ENCODE measurements at regions not wholly inside any gene's neighbourhood (a gene's known extent, or its start where the extent isn't known, plus 50 kb on each side); places are given as distances from the start of the nearest gene placed in this dataset.
"Not testable (repeated sequence)": the region's sequence is repeated elsewhere in the genome, so short reads cannot be mapped to it uniquely, and the experiment has no call there.

DNA sequence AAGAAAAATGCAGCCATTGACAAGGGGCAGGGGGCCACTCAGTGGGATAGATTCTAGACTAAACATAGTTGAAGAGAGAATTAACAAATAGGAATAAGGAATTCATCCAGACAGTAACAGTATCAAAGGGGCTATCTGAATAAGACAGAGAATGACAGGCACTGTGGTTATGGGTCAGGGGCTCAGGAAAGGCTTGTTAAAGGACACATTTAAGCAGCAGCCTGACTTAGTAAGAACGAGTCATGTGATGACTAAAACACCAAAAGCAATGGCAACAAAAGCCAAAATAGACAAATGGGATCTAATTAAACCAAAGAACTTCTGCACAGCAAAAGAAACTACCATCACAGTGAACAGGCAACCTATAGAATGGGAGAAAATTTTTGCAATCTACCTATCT, 78.9 kb downstream of the TEX35 start:
- H3K27ac ChIP-seq; H3K4me1 ChIP-seq; DNase-seq; H3K27me3 ChIP-seq; H3K36me3 ChIP-seq; H3K4me3 ChIP-seq; H3K9me3 ChIP-seq (replicated peaks): not testable (repeated sequence)

DNA sequence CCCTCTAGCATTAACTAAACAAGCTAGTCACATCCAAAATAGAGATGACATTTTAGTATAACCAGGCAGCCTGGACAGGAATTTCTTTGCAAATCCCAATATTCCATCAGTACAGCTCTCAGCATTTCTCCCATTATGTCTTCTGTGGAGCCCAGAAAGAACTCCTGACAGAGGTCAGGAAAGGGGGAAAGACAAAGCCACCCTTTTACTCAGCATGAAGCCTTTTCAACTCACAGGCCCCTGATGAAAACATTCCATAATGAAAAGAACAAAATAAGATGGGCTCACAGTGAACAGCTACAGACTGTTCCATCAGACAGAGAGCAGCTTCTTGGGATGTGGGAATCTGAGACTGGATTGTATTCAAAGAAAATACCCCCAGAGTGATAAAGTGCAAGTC, 80.6 kb downstream of the TEX35 start:
- no peak overlapping the region for H3K27ac ChIP-seq
- H3K4me1 ChIP-seq, result no peaks in the 10 kb centered on the region

DNA sequence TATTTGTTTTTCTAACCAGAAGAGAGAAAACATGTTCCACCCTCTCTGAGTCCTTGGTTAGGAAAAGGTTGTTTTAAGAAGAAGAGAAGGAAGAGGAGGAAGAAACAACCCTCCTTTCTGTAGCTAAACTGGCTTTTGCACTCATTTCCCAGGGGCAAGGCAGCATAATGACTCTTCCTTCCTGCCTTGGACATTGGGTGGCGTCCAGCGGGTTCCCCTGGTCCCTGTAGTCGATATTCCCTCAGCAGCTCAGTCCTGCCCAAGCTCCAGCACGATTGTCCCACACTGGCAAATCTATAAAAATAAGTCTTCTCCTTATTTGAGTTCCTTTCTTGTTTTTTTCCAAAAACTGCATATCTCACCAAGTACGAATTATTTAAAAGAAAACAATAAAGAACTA, 81.2 kb downstream of the TEX35 start:
- H3K4me3 ChIP-seq, result no peak overlapping the region
- no peaks in the 10 kb centered on the region for H3K27me3 ChIP-seq
- H3K9me3 ChIP-seq (replicated peaks), result 0 out of 2 replicates have a peak, but pooled peaks cover 2% of the 10 kb centered on the region
- H3K27ac ChIP-seq, result no peak overlapping the region
- no peak for DNase-seq
- no peaks in the 10 kb centered on the region for H3K4me1 ChIP-seq
- H3K36me3 ChIP-seq, result no peaks in the 10 kb centered on the region

More for the DNA sequence above, 80.6 kb downstream of the TEX35 start:
- Histone ChIP-seq H3K4me3 (no peak overlapping the region), H3K27me3 (no peaks in the 10 kb centered on the region), H3K9me3 (replicated peaks) (0 out of 2 replicates have a peak, but pooled peaks cover 2% of the 10 kb centered on the region), H3K36me3 (no peaks in the 10 kb centered on the region)
- DNase-seq, result no peak

DNA sequence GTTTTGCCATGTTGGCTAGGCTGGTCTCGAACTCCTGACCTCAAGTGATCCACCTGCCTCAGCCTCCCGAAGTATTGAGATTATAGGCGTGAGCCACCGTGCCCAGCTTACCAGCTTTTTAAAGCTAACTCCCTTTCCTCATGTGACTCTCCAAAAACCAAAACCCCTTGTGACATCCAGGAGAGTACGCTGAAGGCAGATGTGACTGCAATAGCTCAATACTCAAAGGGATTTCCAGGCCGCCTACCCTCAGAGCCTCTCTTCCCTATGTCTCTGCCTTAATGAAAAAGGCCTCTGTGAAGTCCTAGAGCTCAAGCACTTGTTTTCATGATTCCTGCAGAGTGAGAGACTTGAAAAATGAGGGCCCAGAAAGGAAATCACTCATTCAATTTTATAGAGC, 82.6 kb downstream of the TEX35 start:
- Histone ChIP-seq H3K4me3 (no peak overlapping the region), H3K27ac (no peak overlapping the region), H3K36me3 (no peaks in the 10 kb centered on the region), H3K27me3 (no peaks in the 10 kb centered on the region), H3K9me3 (replicated peaks) (0 out of 2 replicates have a peak, but pooled peaks cover 2% of the 10 kb centered on the region), H3K4me1 (no peaks in the 10 kb centered on the region)
- DNase-seq, result no peak

DNA sequence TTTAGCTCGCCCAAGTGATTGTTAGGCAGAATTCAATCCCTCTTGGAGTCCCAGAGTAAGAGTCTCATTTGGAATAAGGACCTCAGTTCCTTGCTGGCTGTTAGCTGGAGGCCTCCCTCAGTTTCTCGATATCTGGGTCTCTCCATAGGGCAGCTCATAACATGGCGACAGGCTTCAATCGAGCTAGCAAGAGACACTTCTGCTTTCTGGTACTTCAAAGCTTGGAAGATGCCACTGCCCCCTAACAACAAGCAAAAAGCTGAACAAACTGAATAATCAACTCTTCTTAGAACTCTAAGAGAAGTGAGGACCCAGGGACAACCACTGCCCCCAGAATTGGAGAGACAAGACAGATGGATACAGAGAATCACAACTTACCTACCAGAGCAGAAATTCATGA, 86.2 kb downstream of the TEX35 start:
- no peak for DNase-seq
- Histone ChIP-seq H3K9me3 (replicated peaks) (no peaks in the 10 kb centered on the region), H3K4me3 (no peak overlapping the region), H3K4me1 (no peaks in the 10 kb centered on the region), H3K27ac (no peak overlapping the region), H3K36me3 (no peaks in the 10 kb centered on the region), H3K27me3 (no peaks in the 10 kb centered on the region)

DNA sequence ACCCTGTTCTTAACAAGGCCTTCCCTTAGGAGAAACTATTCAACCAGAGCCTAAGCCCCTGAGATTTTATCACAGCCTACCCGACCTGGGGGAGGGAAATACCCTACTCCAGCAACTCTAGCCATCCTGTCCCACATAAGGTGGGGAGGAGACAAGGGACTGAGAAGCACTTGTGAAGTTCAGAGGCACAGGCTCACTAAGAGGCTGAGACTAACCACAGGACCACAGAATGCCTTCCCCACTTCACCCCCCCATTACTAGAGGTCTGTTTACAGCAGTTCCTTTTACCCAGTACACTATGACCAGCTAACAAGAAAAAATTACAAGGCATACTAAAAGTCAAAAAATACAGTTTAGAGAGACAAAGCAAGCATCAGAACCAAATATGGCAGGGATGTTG, 86.8 kb downstream of the TEX35 start:
- no peak overlapping the region for H3K27ac ChIP-seq

DNA sequence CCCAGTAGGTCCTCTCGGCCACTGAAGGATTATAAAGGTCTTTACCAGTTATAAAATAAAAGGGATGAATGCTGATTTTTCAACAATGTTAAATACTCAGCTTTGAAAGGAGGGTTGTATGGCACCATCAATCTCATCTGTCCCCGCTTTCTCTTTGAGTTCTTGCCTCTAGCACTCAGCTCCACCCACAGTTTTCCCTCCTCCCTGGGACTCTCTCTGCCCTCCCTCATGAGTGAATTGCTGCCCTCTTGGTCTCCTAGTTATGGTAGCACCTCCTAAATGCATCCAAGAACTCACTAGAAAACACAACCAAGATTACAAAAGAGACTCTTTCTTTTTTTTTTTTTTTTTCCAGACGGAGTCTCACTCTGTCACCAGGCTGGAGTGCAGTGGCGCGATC, 91.0 kb downstream of the TEX35 start:
- Histone ChIP-seq H3K9me3 (replicated peaks) (no peaks in the 10 kb centered on the region), H3K36me3 (no peaks in the 10 kb centered on the region), H3K4me1 (peaks cover 6% of the 10 kb centered on the region), H3K27ac (no peak overlapping the region), H3K4me3 (no peak overlapping the region), H3K27me3 (no peaks in the 10 kb centered on the region)
- no peak for DNase-seq

More for the DNA sequence above, 86.8 kb downstream of the TEX35 start:
- H3K36me3 ChIP-seq, result no peaks in the 10 kb centered on the region
- no peaks in the 10 kb centered on the region for H3K9me3 ChIP-seq (replicated peaks)
- no peak overlapping the region for H3K4me3 ChIP-seq
- no peaks in the 10 kb centered on the region for H3K27me3 ChIP-seq
- H3K4me1 ChIP-seq, result no peaks in the 10 kb centered on the region
- no peak for DNase-seq

DNA sequence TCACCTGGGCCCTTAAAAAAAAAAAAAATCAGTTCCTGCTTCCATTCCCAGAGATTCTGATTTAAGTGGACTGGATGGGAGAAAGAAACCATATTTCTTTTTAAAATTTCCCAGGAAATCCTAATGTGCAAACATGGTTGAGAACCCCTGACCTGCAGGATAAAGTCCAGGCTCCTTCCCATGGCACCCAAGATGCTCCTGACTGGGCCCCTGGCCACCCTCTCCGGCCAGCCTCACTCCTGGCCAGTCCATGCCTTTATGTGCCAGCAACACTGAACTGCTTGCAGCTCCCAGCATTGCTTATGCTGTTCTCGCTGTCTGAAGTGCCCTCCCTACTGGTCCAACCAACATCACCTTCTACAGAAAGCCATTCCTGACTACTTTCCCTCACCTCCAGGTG, 93.9 kb downstream of the TEX35 start:
- no peak overlapping the region for H3K27ac ChIP-seq
- H3K4me3 ChIP-seq, result no peak overlapping the region
- DNase-seq, result no peak
- peaks cover 6% of the 10 kb centered on the region for H3K4me1 ChIP-seq
- no peaks in the 10 kb centered on the region for H3K27me3 ChIP-seq
- no peaks in the 10 kb centered on the region for H3K9me3 ChIP-seq (replicated peaks)
- H3K36me3 ChIP-seq, result no peaks in the 10 kb centered on the region

DNA sequence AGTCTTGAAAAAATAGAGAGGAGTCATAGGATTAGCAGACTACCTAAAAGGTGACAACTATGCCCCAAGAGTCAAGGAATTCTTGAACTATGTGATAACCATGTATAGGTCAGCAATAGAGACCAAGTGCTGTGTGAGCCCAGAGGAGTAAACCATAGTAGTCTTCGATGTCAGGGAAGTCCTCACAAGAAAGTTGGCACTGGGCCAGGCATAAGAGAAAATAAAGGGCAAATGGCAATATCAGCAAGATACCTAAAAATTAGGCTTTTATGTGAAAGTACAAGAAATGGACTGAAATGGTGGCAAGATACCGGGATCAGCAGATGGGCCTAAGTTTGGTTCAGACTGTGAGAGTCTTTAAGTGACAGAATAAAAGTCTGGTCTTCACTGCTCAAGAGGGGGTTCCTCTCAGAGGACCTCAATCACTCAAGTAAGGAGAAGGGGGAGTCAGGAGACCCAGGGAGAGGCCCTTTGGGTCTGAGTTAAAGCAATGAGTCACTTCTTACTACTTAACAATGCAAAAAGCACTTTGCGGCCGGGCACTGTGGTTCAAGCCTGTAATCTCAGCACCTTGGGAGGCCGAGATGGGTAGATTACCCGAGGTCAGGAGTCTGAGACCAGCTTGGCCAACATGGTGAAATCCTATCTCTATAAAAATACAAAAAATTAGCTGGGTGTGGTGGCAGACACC, 95.0 kb downstream of the TEX35 start:
- Histone ChIP-seq H3K4me1 (peaks cover 6% of the 10 kb centered on the region), H3K4me3 (no peak overlapping the region), H3K36me3 (no peaks in the 10 kb centered on the region), H3K9me3 (replicated peaks) (no peaks in the 10 kb centered on the region), H3K27ac (no peak overlapping the region), H3K27me3 (no peaks in the 10 kb centered on the region)
- peak in 1 of 2 experiments; percentile 12 for DNase-seq

DNA sequence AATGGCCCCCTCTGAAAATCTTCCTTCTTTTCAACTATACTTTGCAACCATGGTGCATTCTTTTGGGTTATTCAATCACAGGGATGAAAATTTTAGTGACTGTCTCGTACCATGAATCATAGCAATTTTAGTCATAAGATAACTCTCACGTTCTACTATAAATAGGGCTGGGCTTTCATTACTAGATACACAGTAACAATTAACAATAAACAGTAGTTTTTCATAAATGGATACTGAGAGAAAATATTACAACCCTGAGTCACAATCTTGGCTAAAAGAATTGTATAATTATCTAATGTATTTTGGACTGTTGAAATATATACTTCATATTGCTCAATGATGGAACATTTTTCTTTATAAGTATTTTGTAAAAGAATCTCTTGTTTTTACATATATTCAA, 96.1 kb downstream of the TEX35 start:
- DNase-seq, result no peak
- H3K27ac ChIP-seq, result no peak overlapping the region
- H3K27me3 ChIP-seq, result no peaks in the 10 kb centered on the region
- H3K4me3 ChIP-seq, result no peak overlapping the region
- H3K9me3 ChIP-seq (replicated peaks), result no peaks in the 10 kb centered on the region
- peaks cover 6% of the 10 kb centered on the region for H3K4me1 ChIP-seq
- H3K36me3 ChIP-seq, result no peaks in the 10 kb centered on the region

DNA sequence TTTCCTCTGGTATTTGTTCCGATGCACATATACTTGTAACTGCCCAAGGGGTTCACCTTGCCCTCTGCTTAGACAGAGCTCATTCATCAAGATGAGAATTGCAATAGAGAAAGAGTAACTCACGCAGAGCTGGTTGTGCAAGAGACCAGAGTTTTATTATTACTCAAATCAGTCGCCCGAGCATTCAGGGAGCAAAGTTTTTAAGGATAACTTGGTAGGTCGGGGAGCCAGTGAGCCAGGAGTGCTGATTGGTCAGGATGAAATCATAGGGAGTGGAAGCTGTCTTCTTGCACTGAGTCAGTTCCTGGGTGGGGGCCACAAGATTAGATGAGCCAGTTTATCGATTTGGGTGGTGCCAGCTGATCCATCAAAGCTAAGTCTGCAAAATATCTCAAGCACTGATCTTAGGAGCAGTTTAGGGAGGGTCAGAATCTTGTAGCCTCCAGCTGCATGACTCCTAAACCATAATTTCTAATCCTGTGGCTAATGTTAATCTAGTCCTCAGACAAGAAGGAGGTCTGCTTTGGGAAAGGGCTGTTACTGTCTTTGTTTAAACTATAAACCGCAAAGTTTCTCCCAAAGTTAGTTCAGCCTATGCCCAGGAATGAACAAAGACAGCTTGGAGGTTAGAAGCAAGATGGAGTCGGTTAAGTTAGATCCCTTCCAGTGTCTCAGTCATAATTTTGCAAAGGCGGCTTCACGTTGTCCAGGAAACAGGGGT, 97.9 kb downstream of the TEX35 start:
- H3K4me1 ChIP-seq; H3K9me3 ChIP-seq (replicated peaks); H3K36me3 ChIP-seq; H3K27ac ChIP-seq; H3K4me3 ChIP-seq; H3K27me3 ChIP-seq; DNase-seq: not testable (repeated sequence)

DNA sequence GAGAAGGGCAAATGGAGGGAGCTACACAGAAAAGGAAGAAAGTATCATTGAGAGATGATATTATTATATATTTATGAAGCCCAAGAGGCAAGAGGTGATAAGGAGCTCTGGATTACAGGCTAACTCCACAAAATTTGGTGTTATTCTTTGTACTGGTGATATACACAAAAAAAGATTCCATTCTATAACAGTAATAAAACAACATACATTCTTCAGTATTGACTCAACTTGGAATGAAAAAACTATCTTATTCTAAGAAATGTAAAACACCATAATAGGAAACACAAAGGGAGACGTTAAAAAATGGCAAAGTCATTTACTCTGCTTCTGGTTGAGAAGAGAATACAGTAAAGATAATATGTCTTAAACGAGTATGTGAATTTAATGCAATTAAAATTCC, 99.4 kb downstream of the TEX35 start:
- Histone ChIP-seq H3K27ac (no peak overlapping the region), H3K4me1 (no peaks in the 10 kb centered on the region), H3K4me3 (no peak overlapping the region), H3K36me3 (no peaks in the 10 kb centered on the region), H3K9me3 (replicated peaks) (no peaks in the 10 kb centered on the region), H3K27me3 (no peaks in the 10 kb centered on the region)
- DNase-seq, result no peak

DNA sequence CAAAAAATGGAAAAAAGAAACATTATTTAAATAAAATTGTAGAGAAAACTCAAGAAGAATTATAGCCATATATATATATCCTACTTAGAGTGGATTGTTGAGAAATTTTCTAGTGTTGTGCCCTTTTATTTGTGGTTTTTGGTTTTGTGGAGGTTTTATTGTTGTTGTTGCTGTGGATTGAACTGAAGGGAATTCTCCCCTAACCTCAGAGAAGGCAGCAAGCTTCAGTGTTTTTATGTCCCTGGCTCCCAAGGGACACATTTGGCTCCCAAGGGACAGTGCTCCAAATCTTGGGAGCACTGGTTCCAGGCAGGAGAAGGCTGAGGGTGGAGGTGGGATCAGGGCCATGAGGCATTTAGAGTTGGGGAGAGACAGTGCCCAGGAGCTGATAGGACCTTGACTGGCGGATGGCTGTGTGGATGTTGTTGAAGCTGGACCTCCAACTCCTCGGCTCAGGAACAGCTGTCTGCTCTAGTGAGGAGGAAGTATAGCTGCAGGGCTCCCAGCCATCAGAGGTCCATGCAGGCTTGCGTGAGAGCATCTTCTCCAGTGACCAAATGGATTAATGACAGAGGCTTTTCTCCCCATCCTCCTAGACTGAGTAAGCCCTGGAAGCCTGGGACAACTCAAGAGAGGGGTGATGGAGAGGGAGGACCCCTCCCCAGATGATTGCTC, 100.5 kb downstream of the TEX35 start:
- Histone ChIP-seq H3K4me3 (no peak overlapping the region), H3K27ac (no peak overlapping the region), H3K9me3 (replicated peaks) (no peaks in the 10 kb centered on the region), H3K4me1 (no peaks in the 10 kb centered on the region), H3K36me3 (no peaks in the 10 kb centered on the region), H3K27me3 (no peaks in the 10 kb centered on the region)
- DNase-seq, result peak; percentile 15 to 48

DNA sequence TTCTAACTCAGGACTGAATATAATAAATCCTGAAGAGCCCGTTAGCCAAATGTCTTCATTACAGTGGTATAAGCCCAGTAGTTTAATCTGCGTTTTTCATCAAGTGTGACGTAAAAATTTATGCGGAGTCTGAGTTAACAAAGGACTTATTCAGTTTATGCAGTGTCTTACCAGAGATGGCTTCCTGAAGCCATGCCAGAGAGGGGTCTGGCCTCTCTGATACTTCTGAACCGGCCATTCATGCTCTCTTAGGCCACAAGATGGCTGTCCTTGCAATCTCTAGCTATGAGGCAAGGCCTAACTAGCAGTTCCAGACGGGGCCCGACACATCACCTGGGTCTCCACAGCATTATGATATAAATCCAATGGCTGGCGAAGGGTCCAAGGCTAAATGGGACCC, 101.4 kb downstream of the TEX35 start:
- DNase-seq, result no peak
- Histone ChIP-seq H3K27ac (no peak overlapping the region), H3K27me3 (no peaks in the 10 kb centered on the region), H3K4me1 (no peaks in the 10 kb centered on the region), H3K36me3 (no peaks in the 10 kb centered on the region), H3K9me3 (replicated peaks) (no peaks in the 10 kb centered on the region), H3K4me3 (no peak overlapping the region)

All from SJCRH30 (cell line).